WTC11 (cell line): ENCODE measurements at regions not wholly inside any gene's neighbourhood (a gene's known extent, or its start where the extent isn't known, plus 50 kb on each side); places are given as distances from the start of the nearest gene placed in this dataset.

Experiments used
- ATAC-seq: fragments of 200-7000 bp; cut with Tn5 transposase; 2 replicates; pipeline ENCODE4 v1.10.0; 2021; ENCODE audit warnings: mild to moderate bottlenecking, moderate library complexity
- CTCF ChIA-PET: fragments of 300-600 bp; sonication (Branson Sonifier 250); formaldehyde crosslinking; loops from one replicate; lab custom pipeline; 2021; ENCODE audit warnings: antibody characterized with exemption; lab: Charles Lee
- POLR2A ChIA-PET: fragments of 350-600 bp; sonication (Branson Sonifier 250); formaldehyde crosslinking; loops from one replicate; lab custom pipeline; 2021; ENCODE audit warnings: antibody characterized with exemption; lab: Charles Lee
- DNase-seq: peaks from one replicate; pipeline ENCODE4 v3.0.0; 2021; ENCODE audit warnings: low spot score
- H3K27ac Mint-ChIP-seq: 2 replicates; pipeline ENCODE4 v1.8.0; 2021; ENCODE audit warnings: mixed read lengths
- H3K27me3 Mint-ChIP-seq: 2 replicates; pipeline ENCODE4 v1.8.0; 2021; ENCODE audit warnings: low read depth, mild to moderate bottlenecking, moderate library complexity, mixed read lengths
- H3K36me3 Mint-ChIP-seq: 2 replicates; pipeline ENCODE4 v1.8.0; 2021; ENCODE audit warnings: mixed read lengths
- H3K4me1 Mint-ChIP-seq: 2 replicates; pipeline ENCODE4 v1.8.0; 2022; ENCODE audit warnings: mixed read lengths
- H3K4me3 Mint-ChIP-seq: 2 replicates; pipeline ENCODE4 v1.8.0; 2021; ENCODE audit warnings: mild to moderate bottlenecking, moderate library complexity, mixed read lengths
- H3K9me3 Mint-ChIP-seq: 2 replicates; pipeline ENCODE4 v1.8.0; 2021; ENCODE audit warnings: mixed read lengths
- AFF4 ChIP-seq: sonication (generic); formaldehyde crosslinking; IDR thresholded peaks from 2 replicates; pipeline ENCODE4 v1.8.1; 2023; ENCODE audit warnings: mild to moderate bottlenecking, missing genetic modification reagents, borderline replicate concordance
- ATF1 ChIP-seq: sonication (generic); formaldehyde crosslinking; IDR thresholded peaks from 2 replicates; pipeline ENCODE4 v1.8.1; 2023; ENCODE audit warnings: mild to moderate bottlenecking, moderate library complexity, missing genetic modification reagents
- ELF4 ChIP-seq: sonication (generic); formaldehyde crosslinking; IDR thresholded peaks from 2 replicates; pipeline ENCODE4 v1.8.1; 2022; ENCODE audit warnings: low read depth, mild to moderate bottlenecking, moderate library complexity, missing genetic modification reagents
- ETV6 ChIP-seq: sonication (generic); formaldehyde crosslinking; IDR thresholded peaks from 2 replicates; pipeline ENCODE4 v1.8.1; 2022; ENCODE audit warnings: mild to moderate bottlenecking, missing genetic modification reagents
- GTF2I ChIP-seq: fragments of 250-450 bp; sonication (Bioruptor Pico); conservative IDR thresholded peaks from 2 replicates; pipeline ENCODE4 v1.4.0; 2021; ENCODE audit warnings: mild to moderate bottlenecking
- NFE2L1 ChIP-seq: sonication (generic); formaldehyde crosslinking; IDR thresholded peaks from 2 replicates; pipeline ENCODE4 v1.8.1; 2023; ENCODE audit warnings: missing genetic modification reagents
- NFYB ChIP-seq: sonication (generic); formaldehyde crosslinking; conservative IDR thresholded peaks from 2 replicates; pipeline ENCODE4 v1.8.0; 2022; ENCODE audit warnings: low read depth, missing genetic modification reagents
- OVOL2 ChIP-seq: fragments of 250-450 bp; sonication (Bioruptor Pico); IDR thresholded peaks from 2 replicates; pipeline ENCODE4 v1.9.0; 2021; ENCODE audit warnings: mild to moderate bottlenecking, borderline replicate concordance
- RELA ChIP-seq: sonication (generic); formaldehyde crosslinking; IDR thresholded peaks from 2 replicates; pipeline ENCODE4 v1.8.1; 2022; ENCODE audit warnings: missing genetic modification reagents, mild to moderate bottlenecking, borderline replicate concordance
- ZNF121 ChIP-seq: sonication (generic); formaldehyde crosslinking; IDR thresholded peaks from 2 replicates; pipeline ENCODE4 v1.8.0; 2023; ENCODE audit warnings: missing genetic modification reagents
- ZNF138 ChIP-seq: sonication (generic); formaldehyde crosslinking; conservative IDR thresholded peaks from 2 replicates; pipeline ENCODE4 v1.8.1; 2022; ENCODE audit warnings: mild to moderate bottlenecking, moderate library complexity, missing genetic modification reagents
- ZNF219 ChIP-seq: sonication (generic); formaldehyde crosslinking; IDR thresholded peaks from 2 replicates; pipeline ENCODE4 v1.8.0; 2023; ENCODE audit warnings: missing genetic modification reagents, mild to moderate bottlenecking, borderline replicate concordance
- ZNF263 ChIP-seq: sonication (generic); formaldehyde crosslinking; IDR thresholded peaks from 2 replicates; pipeline ENCODE4 v1.8.1; 2022; ENCODE audit warnings: low read depth, mild to moderate bottlenecking, moderate library complexity, missing genetic modification reagents
- TF ChIP-seq, protein P1 (sequence below): fragments of 250-450 bp; sonication (Bioruptor Pico); IDR thresholded peaks from 2 replicates; pipeline ENCODE4 v1.9.0; 2021; ENCODE audit warnings: mild to moderate bottlenecking
- TF ChIP-seq, protein P2 (sequence below): fragments of 250-450 bp; sonication (Bioruptor Pico); IDR thresholded peaks from 2 replicates; pipeline ENCODE4 v1.8.0; 2021; ENCODE audit warnings: mild to moderate bottlenecking
- TF ChIP-seq, protein P3 (sequence below): sonication (generic); formaldehyde crosslinking; IDR thresholded peaks from 2 replicates; pipeline ENCODE4 v1.8.0; 2022; ENCODE audit warnings: missing genetic modification reagents
- TF ChIP-seq, protein P4 (sequence below): sonication (generic); formaldehyde crosslinking; IDR thresholded peaks from 2 replicates; pipeline ENCODE4 v1.8.0; 2022; ENCODE audit warnings: mild to moderate bottlenecking, missing genetic modification reagents

GRCh38 chr22:27308513-27308912 lies 493.0 kb downstream of the MN1 start:
- no peaks in the 10 kb centered on the region for H3K36me3 Mint-ChIP-seq
- no peak for ATAC-seq
- CTCF ChIA-PET, result no interaction called here
- no peak for DNase-seq
- H3K27ac Mint-ChIP-seq, result no peak overlapping the region
- H3K27me3 Mint-ChIP-seq, result peaks cover 6% of the 10 kb centered on the region
- H3K9me3 Mint-ChIP-seq, result peaks cover 3% of the 10 kb centered on the region; the same call in 1 of the 2 replicates
- H3K4me1 Mint-ChIP-seq, result peaks cover 4% of the 10 kb centered on the region; the same call in 1 of the 2 replicates
- H3K4me3 Mint-ChIP-seq, result no peak overlapping the region
- TF ChIP-seq ETV6 (no peak), RELA (CRISPR knock-in tag) (no peak), GTF2I (CRISPR knock-in tag) (no peak), NFE2L1 (CRISPR knock-in tag) (no peak), OVOL2 (CRISPR knock-in tag) (no peak), ELF4 (CRISPR knock-in tag) (no peak), ZNF138 (CRISPR knock-in tag) (no peak), ZNF121 (CRISPR knock-in tag) (no peak), NFYB (CRISPR knock-in tag) (no peak), AFF4 (CRISPR knock-in tag) (no peak)
- TF ChIP-seq, protein P1, sequence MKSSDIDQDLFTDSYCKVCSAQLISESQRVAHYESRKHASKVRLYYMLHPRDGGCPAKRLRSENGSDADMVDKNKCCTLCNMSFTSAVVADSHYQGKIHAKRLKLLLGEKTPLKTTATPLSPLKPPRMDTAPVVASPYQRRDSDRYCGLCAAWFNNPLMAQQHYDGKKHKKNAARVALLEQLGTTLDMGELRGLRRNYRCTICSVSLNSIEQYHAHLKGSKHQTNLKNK, result no peak
- POLR2A ChIA-PET, result no interaction called here

GRCh38 chr22:27309697-27310096 lies 491.9 kb downstream of the MN1 start:
- Mint-ChIP-seq H3K27me3 (peaks cover 6% of the 10 kb centered on the region), H3K27ac (no peak overlapping the region), H3K4me1 (peaks cover 4% of the 10 kb centered on the region; the same call in 1 of the 2 replicates), H3K36me3 (no peaks in the 10 kb centered on the region), H3K9me3 (no peaks in the 10 kb centered on the region; the same call in 1 of the 2 replicates), H3K4me3 (no peak overlapping the region)
- TF ChIP-seq ZNF263 (CRISPR knock-in tag) (no peak), ATF1 (CRISPR knock-in tag) (no peak), ZNF138 (CRISPR knock-in tag) (no peak), ZNF219 (CRISPR knock-in tag) (no peak)
- TF ChIP-seq, protein P2, sequence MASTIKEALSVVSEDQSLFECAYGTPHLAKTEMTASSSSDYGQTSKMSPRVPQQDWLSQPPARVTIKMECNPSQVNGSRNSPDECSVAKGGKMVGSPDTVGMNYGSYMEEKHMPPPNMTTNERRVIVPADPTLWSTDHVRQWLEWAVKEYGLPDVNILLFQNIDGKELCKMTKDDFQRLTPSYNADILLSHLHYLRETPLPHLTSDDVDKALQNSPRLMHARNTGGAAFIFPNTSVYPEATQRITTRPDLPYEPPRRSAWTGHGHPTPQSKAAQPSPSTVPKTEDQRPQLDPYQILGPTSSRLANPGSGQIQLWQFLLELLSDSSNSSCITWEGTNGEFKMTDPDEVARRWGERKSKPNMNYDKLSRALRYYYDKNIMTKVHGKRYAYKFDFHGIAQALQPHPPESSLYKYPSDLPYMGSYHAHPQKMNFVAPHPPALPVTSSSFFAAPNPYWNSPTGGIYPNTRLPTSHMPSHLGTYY (CRISPR knock-in tag), result no peak
- TF ChIP-seq, protein P3, sequence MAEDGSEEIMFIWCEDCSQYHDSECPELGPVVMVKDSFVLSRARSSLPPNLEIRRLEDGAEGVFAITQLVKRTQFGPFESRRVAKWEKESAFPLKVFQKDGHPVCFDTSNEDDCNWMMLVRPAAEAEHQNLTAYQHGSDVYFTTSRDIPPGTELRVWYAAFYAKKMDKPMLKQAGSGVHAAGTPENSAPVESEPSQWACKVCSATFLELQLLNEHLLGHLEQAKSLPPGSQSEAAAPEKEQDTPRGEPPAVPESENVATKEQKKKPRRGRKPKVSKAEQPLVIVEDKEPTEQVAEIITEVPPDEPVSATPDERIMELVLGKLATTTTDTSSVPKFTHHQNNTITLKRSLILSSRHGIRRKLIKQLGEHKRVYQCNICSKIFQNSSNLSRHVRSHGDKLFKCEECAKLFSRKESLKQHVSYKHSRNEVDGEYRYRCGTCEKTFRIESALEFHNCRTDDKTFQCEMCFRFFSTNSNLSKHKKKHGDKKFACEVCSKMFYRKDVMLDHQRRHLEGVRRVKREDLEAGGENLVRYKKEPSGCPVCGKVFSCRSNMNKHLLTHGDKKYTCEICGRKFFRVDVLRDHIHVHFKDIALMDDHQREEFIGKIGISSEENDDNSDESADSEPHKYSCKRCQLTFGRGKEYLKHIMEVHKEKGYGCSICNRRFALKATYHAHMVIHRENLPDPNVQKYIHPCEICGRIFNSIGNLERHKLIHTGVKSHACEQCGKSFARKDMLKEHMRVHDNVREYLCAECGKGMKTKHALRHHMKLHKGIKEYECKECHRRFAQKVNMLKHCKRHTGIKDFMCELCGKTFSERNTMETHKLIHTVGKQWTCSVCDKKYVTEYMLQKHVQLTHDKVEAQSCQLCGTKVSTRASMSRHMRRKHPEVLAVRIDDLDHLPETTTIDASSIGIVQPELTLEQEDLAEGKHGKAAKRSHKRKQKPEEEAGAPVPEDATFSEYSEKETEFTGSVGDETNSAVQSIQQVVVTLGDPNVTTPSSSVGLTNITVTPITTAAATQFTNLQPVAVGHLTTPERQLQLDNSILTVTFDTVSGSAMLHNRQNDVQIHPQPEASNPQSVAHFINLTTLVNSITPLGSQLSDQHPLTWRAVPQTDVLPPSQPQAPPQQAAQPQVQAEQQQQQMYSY (CRISPR knock-in tag), result no peak
- TF ChIP-seq, protein P4, sequence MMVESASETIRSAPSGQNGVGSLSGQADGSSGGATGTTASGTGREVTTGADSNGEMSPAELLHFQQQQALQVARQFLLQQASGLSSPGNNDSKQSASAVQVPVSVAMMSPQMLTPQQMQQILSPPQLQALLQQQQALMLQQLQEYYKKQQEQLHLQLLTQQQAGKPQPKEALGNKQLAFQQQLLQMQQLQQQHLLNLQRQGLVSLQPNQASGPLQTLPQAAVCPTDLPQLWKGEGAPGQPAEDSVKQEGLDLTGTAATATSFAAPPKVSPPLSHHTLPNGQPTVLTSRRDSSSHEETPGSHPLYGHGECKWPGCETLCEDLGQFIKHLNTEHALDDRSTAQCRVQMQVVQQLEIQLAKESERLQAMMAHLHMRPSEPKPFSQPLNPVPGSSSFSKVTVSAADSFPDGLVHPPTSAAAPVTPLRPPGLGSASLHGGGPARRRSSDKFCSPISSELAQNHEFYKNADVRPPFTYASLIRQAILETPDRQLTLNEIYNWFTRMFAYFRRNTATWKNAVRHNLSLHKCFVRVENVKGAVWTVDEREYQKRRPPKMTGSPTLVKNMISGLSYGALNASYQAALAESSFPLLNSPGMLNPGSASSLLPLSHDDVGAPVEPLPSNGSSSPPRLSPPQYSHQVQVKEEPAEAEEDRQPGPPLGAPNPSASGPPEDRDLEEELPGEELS (CRISPR knock-in tag), result no peak
- ATAC-seq (no peak), DNase-seq (no peak)
- CTCF ChIA-PET, result no interaction called here
- POLR2A ChIA-PET, result interaction anchor here (0.7 kb wide), 1 partner anchor 1505 kb away, joined by 3 read pairs; no protein-coding TSS in a partner anchor
